Smooth muscle cell (in vitro differentiated cells): ENCODE measurements at regions not wholly inside any gene's neighbourhood (a gene's known extent, or its start where the extent isn't known, plus 50 kb on each side); places are given as distances from the start of the nearest gene placed in this dataset.

Experiments
- DNase-seq: peaks from one replicate; lab custom pipeline; 2025; ENCODE audit not compliant: unreplicated experiment; lab: John Stamatoyannopoulos, UW
- H2AFZ ChIP-seq: fragments of 200-600 bp; sonication (generic); 2 replicates; pipeline ENCODE4 v1.6.0; 2016; ENCODE audit warnings: antibody characterized with exemption, low read depth, mild to moderate bottlenecking
- H3F3A ChIP-seq: fragments of 200-600 bp; sonication (generic); 2 replicates; pipeline ENCODE4 v1.6.0; 2017; ENCODE audit warnings: antibody characterized with exemption, low read depth
- H3K27ac ChIP-seq: fragments of 200-600 bp; sonication (generic); 2 replicates; pipeline ENCODE4 v1.5.1; 2016; ENCODE audit warnings: low read depth, mild to moderate bottlenecking
- H3K27me3 ChIP-seq: fragments of 200-600 bp; sonication (generic); 2 replicates; pipeline ENCODE4 v1.6.1; 2016; ENCODE audit warnings: low read depth, mild to moderate bottlenecking
- H3K36me3 ChIP-seq: fragments of 200-600 bp; sonication (generic); 2 replicates; pipeline ENCODE4 v1.5.1; 2016; ENCODE audit warnings: low read depth
- H3K4me1 ChIP-seq: fragments of 200-600 bp; sonication (generic); 2 replicates; pipeline ENCODE4 v1.5.1; 2016; ENCODE audit warnings: low read depth
- H3K4me2 ChIP-seq: fragments of 200-600 bp; sonication (generic); 2 replicates; pipeline ENCODE4 v1.6.0; 2016; ENCODE audit warnings: mild to moderate bottlenecking
- H3K4me3 ChIP-seq: fragments of 200-600 bp; sonication (generic); 2 replicates; pipeline ENCODE4 v1.5.1; 2016; ENCODE audit warnings: mild to moderate bottlenecking
- H3K79me2 ChIP-seq: fragments of 200-600 bp; sonication (generic); 2 replicates; pipeline ENCODE4 v1.6.0; 2016; ENCODE audit warnings: low read depth, mild to moderate bottlenecking
- H3K9ac ChIP-seq: fragments of 200-600 bp; sonication (generic); 2 replicates; pipeline ENCODE4 v1.6.0; 2016; ENCODE audit warnings: low read depth
- H3K9me3 ChIP-seq: fragments of 200-600 bp; sonication (generic); replicated peaks from 2 replicates; pipeline ENCODE4 v1.5.1; 2016; ENCODE audit warnings: low read depth
- H4K20me1 ChIP-seq: fragments of 200-600 bp; sonication (generic); 2 replicates; pipeline ENCODE4 v1.6.0; 2016; ENCODE audit warnings: low read depth
- CTCF ChIP-seq: fragments of 200-600 bp; sonication (generic); IDR thresholded peaks from 2 replicates; pipeline ENCODE4 v1.5.1; 2017; ENCODE audit warnings: borderline replicate concordance, mild to moderate bottlenecking, antibody characterized with exemption; ENCODE audit not compliant: insufficient read depth, poor library complexity, severe bottlenecking
- WGBS: methylation state at CpG from one replicate; pipeline ENCODE4 v1.1.7; 2016; ENCODE audit warnings: low lambda C conversion rate; 5-methylcytosine and 5-hydroxymethylcytosine counted together

- Histone ChIP-seq H3F3A (no peaks in the 10 kb centered on the region), H3K4me3 (no peak overlapping the region), H3K36me3 (no peaks in the 10 kb centered on the region), H3K9me3 (no peaks in the 10 kb centered on the region), H3K27ac (no peak overlapping the region), H3K4me2 (no peak overlapping the region), H3K27me3 (no peaks in the 10 kb centered on the region), H2AFZ (no peak overlapping the region), H3K79me2 (no peaks in the 10 kb centered on the region), H3K4me1 (no peaks in the 10 kb centered on the region), H3K9ac (no peak overlapping the region), H4K20me1 (no peaks in the 10 kb centered on the region)
- no peak for DNase-seq
- 93% methylated on average over 6 of the region's 6 CpGs for WGBS
- no peak for TF ChIP-seq CTCF
These were observed 165.0 kb upstream of the FBXL17 start for GRCh38 chr5:108546939-108547338.

- H3F3A ChIP-seq = no peaks in the 10 kb centered on the region
- H3K36me3 ChIP-seq = no peaks in the 10 kb centered on the region
- no peaks in the 10 kb centered on the region for H3K9me3 ChIP-seq
- TF ChIP-seq CTCF = no peak
- H3K4me3 ChIP-seq = no peak overlapping the region
- no peaks in the 10 kb centered on the region for H3K27me3 ChIP-seq
- H3K4me2 ChIP-seq = no peak overlapping the region
- H3K79me2 ChIP-seq = no peaks in the 10 kb centered on the region
- no peak overlapping the region for H3K27ac ChIP-seq
- WGBS = 0% methylated on average over 1 of the region's 1 CpG
- H3K9ac ChIP-seq = no peak overlapping the region
- H3K4me1 ChIP-seq = no peaks in the 10 kb centered on the region
- no peak for DNase-seq
- H4K20me1 ChIP-seq = no peaks in the 10 kb centered on the region
- no peak overlapping the region for H2AFZ ChIP-seq
These were observed 163.4 kb upstream of the FBXL17 start for GRCh38 chr5:108545301-108545700.

GRCh38 chr5:108543486-108543885 is 161.6 kb upstream of the FBXL17 start:
- Histone ChIP-seq H3K9me3 (no peaks in the 10 kb centered on the region), H3K4me2 (no peak overlapping the region), H3K4me1 (no peaks in the 10 kb centered on the region), H3K9ac (no peak overlapping the region), H4K20me1 (no peaks in the 10 kb centered on the region), H3K4me3 (no peak overlapping the region), H2AFZ (peak overlapping the region; percentile 21), H3K27ac (no peak overlapping the region), H3K36me3 (no peaks in the 10 kb centered on the region), H3K27me3 (no peaks in the 10 kb centered on the region), H3K79me2 (no peaks in the 10 kb centered on the region), H3F3A (no peaks in the 10 kb centered on the region)
- no peak for TF ChIP-seq CTCF
- no peak for DNase-seq
- 96% methylated on average over 1 of the region's 1 CpG for WGBS

- no peak for DNase-seq
- peak overlapping the region; percentile 3 for H2AFZ ChIP-seq
- no peaks in the 10 kb centered on the region for H4K20me1 ChIP-seq
- H3K27ac ChIP-seq = no peak overlapping the region
- H3K79me2 ChIP-seq = no peaks in the 10 kb centered on the region
- WGBS = 93% methylated on average over 1 of the region's 1 CpG
- no peaks in the 10 kb centered on the region for H3K36me3 ChIP-seq
- H3K4me3 ChIP-seq = no peak overlapping the region
- H3K9ac ChIP-seq = no peak overlapping the region
- H3K9me3 ChIP-seq = no peaks in the 10 kb centered on the region
- no peaks in the 10 kb centered on the region for H3K4me1 ChIP-seq
- no peak overlapping the region for H3K4me2 ChIP-seq
- no peaks in the 10 kb centered on the region for H3K27me3 ChIP-seq
- H3F3A ChIP-seq = no peaks in the 10 kb centered on the region
- no peak for TF ChIP-seq CTCF
These were observed 159.9 kb upstream of the FBXL17 start for GRCh38 chr5:108541836-108542235.
